CD4-positive, alpha-beta T cell treated with Interleukin-1 beta for 1 hour (primary cell): ENCODE measurements at regions not wholly inside any gene's neighbourhood (a gene's known extent, or its start where the extent isn't known, plus 50 kb on each side); places are given as distances from the start of the nearest gene placed in this dataset.
"Not testable (repeated sequence)": the region's sequence is repeated elsewhere in the genome, so short reads cannot be mapped to it uniquely, and the experiment has no call there.

Experiments used
- DNase-seq, 2 donors: peaks; one replicate each; pipeline ENCODE4 v3.0.0-alpha.2; 2020 to 2022

DNA sequence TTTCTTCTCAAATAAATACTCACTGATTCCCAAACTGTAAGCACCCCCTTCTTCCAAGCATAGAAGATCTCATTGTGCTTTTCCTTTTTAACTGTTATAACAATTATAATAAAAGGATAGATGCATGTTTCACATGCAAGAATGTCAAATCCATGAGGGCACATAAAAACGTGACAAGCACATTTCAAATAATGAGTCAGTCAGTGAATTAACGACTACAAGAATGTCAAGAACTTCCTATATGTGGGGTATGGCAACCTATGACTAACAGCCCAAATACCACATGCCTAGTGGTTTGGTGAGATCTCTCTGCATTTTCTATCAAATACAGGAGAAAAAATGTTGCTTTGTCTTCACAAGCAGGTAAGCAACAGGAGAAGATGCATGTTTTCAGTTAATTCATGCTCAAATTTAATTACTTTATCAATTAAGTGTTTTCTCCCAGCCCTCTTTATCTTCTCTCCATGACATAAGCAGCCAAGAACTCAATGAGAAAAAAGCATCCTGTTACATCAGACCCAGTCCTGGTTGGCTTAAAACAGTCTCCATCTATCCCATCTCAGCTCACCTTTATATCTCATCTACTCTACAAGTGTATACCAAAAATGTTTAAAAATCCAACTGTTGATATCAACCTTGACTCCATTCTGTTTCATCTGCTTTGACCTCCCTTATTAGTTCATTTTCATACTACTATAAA is 181.5 kb upstream of the LMCD1 start:
- no peak for DNase-seq

DNA sequence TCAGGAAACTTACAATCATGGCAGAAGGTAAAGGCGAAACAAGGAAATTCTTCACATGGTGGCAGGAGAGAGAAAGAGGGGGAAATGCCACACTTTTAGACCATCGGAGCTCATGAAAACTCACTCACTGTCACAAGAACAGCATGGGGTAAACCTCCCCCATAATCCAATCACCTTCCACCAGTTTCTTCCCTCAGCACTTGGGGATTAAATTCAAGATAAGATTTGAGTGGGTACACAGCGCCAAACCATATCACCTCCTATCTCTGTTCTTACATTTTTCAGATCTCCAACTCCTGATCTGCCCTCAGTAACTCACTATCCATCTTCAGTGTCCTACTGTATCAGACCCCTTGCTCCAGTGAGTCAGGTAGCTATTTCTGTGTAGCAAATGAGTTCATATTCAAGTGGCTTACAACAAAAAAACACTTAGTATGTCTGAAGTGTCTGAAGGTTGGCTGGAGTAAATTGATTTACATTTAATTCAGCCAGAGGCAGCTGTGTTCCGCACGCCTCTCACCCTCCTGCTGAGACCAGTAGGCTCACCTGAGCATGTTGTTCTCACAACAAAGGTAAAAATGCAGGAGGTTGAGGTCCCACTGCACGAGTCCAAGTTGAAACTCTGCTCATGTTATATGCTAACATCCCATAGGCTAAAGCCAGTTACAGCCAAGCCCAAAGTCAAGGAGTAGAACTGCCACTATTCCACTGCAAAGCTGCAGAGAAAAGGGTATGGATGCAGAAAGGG is 180.7 kb upstream of the LMCD1 start:
- no peak for DNase-seq

DNA sequence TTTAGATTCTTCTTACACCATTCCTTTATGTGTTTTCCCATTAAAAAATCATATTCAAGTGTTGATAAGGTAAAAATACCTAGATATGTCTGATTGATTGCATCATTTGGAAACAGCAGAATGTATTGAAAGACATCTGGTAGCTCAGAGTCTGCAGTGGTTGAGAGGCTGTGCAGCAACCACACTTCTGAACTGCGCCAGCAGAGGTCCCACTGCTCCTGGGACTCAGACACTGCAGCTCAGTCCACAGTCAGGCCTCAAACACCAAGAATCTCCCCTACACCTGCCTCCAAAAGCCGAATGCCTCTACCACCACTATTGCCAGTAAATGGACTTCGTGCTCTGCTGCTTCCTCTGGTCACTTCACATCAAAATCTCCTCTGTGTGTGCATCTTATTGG is 176.9 kb upstream of the LMCD1 start:
- peak; percentile 50 to 67 for DNase-seq

DNA sequence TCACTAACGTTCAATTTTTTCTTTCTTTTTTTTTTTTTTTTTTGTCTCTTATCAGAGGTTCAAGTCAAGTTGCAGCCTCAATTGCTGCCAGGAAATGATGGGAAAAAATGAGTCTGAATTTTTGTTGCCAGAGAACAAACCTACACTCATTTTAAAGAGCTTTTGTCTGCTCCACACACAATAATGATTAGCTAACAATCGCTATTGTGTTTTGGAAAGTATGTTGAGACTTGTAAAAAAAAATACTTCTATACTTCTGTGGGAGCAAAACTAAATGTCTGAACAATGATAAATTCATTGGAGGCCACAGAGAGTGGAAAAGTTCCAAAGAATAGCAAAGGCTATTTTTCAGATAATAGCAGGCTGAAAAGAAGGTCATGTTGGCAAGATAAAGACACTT is 176.3 kb upstream of the LMCD1 start:
- DNase-seq, result no peak

DNA sequence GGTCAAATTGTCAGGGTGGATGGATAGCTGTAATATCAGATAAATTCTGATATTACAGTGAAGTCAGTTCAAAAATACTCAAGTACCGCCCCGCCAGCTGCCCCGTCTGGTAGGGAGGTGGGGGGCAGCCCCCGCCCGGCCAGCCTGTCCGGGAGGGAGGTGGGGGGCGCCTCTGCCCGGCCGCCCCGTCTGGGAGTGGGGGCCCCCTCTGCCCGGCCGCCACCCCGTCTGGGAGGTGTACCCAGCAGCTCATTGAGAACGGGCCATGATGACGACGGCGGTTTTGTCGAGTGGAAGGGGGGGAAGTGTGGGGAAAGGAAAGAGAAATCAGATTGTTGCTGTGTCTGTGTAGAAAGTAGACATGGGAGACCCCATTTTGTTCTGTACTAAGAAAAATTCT is 175.8 kb upstream of the LMCD1 start:
- not testable (repeated sequence) for DNase-seq

DNA sequence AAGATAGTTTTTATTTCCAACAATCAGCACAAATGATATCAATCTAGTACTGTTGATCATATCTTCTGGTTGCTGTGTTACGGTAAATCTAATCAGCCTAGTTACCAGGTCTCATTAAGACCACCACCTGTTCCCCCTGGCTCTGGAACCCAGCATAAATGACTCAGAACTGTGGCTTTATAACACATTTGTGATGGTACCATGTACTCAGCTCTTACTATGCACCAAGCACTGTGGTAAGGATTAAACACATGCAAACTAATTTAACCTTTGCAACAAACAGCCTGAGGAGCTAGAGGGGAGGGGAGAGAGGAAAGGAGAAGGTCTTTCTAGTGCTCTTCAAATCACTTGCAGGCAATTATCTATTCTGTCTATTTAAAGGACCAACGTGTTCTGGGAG is 173.9 kb upstream of the LMCD1 start:
- no peak for DNase-seq

DNA sequence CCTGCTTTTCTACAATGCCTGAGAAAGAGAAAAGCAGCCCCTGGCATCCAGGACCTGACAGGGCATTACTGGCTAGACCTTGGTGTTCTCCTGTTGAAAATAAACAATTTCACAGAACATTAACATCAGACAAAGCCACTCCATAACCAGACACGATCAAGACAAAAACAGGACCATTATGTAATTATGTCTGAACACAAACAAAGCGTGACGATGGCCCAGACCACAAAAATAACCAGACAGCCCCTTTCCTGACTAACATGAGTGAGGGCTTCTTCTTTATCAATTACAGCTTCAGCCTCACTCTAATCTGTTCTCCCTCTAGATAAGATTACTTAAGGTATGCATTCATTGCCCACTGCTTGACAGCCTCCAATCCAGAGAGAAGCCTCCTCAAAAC is 172.7 kb upstream of the LMCD1 start:
- peak in 1 of 2 donors; percentile 16 for DNase-seq

DNA sequence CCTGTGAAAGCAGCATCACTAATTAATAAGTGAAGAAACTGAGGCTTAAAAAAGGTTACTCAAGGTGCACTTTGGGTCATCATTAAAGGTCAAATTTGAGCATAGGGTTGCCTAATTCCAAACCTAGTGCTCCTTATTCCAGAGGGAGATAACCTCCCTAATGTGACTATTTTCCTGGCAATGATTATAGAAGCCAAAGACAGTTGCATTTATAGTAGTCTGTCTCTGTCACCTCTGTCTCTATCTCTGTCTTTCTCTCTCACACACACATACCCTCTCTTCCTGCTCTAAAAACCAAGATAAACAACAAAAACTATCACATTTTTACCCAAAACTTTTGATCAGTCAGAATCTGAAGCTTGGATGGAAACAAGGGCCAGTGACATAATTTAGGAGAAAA is 172.0 kb upstream of the LMCD1 start:
- no peak for DNase-seq

DNA sequence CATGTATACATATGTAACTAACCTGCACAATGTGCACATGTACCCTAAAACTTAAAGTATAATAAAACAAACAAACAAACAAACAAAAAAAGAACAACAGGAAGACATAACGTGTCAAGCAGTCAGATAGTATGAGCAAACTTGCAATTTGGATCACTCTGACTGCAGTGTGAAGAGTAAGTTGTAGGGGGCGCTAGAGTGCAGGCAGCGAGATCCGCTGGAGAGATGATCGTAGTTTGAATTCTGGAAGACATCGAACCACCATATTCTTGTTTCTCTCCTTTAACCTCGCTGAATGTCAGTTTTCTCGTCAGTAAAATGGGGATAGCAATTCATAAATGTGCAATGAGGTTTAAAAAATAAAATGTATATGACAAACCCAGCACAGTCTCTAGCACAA is 165.2 kb upstream of the LMCD1 start:
- peak in 1 of 2 donors; percentile 17 for DNase-seq

DNA sequence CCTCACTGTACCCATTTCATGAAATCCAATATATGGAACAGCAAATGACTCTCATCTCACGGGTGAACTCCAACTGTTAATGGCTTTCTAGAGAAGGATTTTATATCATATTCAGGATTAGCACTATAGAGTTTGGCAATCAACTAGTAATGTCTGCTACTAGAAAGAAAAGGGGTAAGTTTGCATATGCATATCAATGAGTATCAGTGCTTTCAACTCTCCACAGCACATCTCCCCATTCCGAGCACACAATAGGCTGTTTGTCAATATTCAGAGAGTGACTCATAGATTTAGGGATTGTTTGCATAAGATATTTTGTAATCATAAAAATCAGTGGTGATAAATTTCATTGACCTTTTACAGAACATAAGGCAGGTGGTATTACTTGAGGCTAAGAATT is 163.2 kb upstream of the LMCD1 start:
- DNase-seq, result no peak

DNA sequence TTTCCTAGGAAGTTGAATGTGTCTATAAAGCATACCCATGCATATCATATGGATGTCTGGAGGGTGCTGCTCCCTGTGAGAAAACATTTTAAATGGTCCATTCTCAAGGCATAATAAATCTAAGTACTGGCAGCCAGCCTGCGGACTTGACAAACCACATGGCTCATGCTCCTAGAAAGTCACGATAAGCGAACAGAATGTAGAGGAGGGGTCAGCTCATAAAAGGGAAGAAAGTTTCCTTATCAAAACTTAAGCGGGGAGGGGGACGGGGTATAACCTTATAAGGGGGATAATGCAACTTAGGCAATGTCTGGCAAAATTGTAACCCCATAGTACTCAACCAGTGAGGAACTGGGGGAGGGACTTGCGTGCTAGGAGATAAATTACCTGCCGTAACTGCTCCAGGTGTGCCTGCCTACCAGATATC is 159.8 kb upstream of the LMCD1 start:
- no peak for DNase-seq

DNA sequence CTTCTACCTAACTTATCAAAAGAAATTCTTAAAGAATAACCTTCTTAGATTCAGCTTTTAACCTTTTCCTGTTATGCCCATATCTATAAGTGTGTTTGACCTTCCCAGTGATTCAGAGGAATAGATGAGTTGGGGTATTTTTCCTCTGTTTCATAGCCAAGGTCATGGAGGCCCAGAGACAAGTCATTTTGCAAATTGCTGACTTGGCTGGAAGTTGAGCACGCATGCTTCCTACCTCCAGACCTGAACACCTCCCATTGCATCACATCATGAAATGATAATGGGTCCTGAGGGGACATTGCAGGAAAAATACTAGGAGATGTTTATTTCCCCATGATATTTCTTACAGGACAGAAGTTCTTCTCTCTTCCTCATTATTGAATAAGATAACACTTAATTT is 158.6 kb upstream of the LMCD1 start:
- no peak for DNase-seq

DNA sequence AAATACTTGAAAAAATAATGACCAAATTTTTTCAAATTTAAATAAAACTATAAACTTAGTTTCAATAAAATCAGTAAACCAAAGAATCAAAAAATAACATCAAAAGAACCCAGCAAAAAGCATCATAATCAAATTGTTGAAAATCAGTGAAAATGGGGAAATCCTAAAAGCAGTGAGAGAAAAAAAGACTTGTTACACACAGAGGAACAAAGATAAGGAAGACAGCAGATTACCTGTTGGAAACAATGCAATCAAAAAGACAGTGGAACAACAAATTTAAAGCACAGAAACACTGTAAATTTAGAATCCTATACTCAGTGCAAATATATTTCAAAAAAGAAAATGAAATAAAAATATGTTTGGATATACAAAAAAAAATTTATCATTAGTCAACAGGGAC is 156.2 kb upstream of the LMCD1 start:
- DNase-seq, result no peak

DNA sequence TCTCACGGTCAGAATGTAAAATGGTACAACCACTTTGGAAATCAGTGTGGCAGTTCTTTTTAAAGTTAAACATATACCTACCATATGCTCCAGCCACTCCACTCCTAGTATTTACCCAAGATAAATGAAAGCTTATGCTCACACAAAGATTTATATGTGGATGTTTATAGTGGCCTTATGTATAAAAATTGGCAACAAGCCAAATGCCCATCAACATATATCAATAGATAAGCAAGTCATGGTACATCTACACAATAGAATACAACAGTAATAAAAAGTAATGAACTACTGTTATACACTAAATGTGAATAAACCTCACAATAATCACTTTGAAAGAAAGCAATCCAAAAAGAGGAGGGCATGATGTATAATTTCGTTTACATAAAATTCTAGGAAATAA is 153.5 kb upstream of the LMCD1 start:
- DNase-seq, result no peak

DNA sequence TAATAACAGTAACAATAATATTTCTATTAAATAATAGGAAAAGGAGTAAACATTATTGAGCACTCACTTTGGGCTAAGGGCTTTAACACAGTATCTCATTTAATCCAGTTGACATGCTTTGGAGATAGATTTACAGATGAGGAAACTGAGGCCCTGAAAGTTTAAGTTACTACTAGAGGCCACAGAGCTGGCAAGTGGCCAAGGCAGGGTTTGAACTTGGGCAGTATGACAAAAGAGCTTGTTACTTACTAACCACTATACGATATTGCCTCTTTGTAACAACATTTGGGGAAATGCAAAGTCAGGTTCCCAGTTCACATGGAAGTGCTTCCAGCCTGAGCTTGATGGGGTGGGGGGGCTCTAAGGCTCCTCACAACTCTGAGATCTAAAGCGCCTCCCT is 149.1 kb upstream of the LMCD1 start:
- DNase-seq, result no peak

DNA sequence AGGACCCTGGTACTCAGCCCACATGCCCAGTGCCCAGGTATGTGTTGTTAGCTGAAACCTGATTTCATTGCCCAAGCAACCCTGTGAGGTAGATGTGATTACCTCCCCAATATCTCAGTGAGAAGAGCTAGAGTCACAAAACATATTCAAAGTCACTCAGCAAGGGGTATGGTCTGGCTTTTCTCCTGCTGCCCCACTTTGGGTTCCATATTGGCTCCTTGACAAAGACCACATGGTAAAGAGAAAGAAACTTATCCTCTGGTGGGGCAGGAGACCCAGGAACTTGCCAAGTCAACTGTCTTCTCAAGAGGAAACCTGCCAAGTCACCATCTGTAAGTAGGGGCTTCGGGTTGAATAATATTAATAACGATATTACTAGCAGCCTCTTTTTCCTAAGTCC is 148.3 kb upstream of the LMCD1 start:
- no peak for DNase-seq

DNA sequence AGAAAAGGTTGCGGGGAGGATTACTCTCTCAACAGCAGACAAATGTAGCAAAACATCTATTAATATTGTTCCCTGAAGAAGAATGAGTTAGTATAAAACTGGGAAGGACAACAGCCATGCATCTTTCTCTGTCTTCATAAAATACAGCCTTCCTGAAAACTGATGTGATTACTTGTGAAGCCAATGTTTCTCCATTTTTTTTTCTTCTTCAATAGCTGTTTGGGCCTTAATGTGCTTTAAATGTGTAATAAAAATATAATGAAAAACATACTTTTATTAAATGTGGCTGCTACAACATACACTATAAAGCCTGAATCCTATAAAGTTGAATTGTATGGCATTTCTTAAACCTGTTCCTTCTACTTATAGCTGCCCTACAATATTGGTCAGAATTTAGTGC is 146.3 kb upstream of the LMCD1 start:
- DNase-seq, result no peak

DNA sequence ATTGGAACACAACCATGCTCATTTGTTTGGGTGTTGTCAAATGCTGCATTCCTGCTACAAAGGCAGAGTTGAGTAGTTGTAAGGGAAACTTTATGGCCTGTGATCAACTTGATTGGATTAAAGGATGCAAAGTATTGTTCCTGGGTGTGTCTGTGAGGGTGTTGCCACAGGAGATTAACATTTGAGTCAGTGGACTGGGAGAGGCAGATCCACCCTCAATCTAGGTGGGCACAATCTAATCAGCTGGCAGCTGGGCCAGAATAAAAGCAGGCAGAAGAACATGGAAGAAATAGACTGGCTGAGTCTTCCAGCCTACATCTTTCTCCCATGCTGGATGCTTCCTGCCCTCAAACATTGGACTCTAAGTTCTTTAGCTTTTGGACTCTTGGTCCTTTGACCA is 145.6 kb upstream of the LMCD1 start:
- not testable (repeated sequence) for DNase-seq

DNA sequence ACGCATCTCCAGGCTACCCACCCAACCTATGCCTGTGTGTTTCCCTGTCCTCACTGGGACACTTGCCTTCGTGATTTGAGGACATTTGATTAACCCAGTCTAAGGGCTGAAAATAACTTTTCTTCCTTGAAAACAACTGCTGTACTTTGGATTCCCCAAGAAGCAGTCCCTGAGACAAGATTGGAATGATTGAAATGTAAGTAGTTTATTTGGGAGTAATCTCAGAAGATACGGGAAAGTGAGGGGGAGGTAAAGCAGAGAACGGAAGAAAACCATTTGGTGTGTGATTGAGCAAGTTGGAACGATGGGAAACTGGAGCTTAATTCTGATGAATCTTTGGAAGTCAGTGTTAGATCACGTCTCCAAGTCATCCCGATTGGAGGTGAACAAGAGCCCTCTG is 143.8 kb upstream of the LMCD1 start:
- DNase-seq, result no peak

DNA sequence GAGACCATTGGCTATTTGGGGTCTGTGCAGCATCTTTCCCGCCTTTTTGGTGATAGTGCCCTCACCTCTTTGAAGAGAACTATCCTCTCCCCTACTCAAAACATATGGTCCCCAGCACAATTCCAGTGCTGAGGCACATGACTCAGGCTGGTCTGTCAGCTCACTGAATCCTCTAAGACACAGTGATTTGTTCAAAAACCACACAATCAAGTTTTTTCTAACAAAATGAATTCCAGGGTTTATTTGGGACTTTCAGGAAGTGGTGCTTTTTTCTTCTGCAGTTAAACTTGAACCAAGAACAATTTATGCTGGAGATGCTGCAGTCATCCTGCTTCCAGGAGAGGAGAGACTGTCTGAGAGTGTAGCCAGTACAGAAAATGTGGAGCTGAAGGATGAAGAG is 142.5 kb upstream of the LMCD1 start:
- DNase-seq, result no peak

DNA sequence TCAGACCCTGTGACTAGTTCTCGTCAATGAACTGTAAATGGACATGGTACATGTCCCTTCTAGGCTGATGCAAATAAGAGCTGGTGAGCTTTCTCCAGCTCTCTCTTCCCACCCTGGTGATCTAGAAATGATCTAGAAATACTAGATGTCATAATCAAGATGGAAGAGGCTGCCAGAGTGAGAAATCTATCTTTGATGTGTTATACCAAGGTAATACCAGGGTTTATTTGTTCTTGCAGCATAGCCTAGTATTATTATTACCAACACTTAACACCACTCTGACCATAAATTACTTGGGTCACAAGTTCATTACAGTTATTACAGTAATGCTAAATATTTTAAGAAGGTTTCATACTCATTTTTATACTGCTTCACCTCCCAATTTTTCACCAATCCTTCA is 138.4 kb upstream of the LMCD1 start:
- DNase-seq, result no peak

DNA sequence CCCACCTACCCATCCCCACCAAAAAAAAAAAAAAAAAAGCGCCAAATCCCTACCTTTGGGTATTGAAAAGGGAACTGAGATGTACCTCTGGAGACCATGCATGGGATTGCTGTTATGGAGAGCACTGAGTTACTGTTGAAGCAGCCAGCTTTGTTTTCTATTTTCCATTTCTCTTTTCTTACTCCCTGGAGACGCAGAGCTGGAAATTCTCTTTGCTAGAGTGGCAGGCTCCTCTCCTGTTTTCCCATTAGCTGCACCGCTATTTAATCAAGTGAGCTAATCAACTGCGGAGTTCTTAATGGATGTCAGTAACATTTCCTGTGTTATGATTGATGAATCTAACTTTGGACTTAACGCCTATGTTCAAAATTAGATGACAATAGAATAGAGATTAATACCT is 136.1 kb upstream of the LMCD1 start:
- DNase-seq, result no peak

DNA sequence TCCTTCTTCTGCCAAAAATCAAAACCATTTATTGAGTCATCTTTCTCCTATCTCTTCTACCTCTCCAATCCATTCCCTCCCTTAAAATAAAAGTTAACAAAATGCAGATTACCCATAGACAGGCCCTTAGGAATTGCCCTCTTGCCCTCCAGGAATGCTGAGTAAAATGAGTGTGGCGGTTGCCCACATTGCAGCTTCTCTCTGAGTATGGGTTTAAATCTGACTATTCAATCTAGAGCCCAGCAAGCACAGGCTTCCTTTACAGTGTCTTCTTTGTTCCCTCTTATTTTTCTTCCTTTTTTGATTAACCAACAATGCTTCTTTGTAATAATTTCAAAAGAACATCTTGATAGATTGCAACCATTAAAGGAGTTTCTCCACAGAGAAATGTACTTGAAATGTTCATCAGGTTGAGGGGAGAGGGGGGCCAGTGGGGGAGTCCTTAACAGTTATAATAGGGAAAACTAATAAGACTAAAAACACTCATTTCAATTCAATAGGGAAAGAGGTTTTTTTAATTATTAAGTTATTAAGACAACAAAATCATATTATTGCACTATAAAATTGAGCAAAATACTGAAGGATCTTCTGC is 135.3 kb upstream of the LMCD1 start:
- no peak for DNase-seq

DNA sequence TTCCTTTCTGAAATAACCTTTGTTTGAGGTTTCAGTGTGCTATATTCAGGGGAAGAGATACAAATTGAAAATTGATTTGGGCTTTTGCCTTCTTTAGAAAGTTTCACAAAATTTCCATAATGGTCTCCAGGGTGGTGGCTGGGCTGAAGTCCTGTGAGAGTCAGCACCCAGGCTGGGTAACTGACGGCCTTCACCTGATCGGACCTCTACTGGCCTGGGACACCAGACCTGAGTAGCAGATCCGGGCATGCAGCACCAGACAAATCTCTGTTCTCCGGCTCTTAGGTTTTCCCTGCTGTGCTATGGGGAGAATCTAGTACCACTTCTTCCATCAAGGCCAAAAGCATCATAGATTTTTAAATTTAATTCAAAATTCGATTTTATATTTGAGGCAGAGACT is 133.0 kb upstream of the LMCD1 start:
- DNase-seq, result no peak

DNA sequence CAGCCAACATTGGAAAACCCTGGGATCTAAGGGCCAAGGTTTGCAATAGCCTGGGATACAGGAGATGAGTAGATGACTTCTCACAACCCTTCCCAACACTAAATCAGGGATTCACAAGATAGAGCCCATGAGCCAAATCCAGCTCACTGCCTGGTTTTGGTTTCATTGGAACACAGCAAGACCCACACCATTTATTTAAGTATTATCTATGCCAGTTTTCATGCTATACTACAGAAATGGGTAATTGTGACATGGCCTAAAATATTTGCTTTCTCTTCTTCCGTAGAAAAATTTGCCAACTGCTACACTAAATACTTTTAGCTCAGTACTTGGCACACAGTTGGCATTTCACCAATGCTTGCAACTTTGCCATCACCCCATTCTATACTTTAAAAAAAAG is 132.0 kb upstream of the LMCD1 start:
- no peak for DNase-seq
